ENCODE measurements at regions not wholly inside any gene's neighbourhood (a gene's known extent, or its start where the extent isn't known, plus 50 kb on each side); places are given as distances from the start of the nearest gene placed in this dataset.
"Not testable (repeated sequence)": the region's sequence is repeated elsewhere in the genome, so short reads cannot be mapped to it uniquely, and the experiment has no call there.

DNA sequence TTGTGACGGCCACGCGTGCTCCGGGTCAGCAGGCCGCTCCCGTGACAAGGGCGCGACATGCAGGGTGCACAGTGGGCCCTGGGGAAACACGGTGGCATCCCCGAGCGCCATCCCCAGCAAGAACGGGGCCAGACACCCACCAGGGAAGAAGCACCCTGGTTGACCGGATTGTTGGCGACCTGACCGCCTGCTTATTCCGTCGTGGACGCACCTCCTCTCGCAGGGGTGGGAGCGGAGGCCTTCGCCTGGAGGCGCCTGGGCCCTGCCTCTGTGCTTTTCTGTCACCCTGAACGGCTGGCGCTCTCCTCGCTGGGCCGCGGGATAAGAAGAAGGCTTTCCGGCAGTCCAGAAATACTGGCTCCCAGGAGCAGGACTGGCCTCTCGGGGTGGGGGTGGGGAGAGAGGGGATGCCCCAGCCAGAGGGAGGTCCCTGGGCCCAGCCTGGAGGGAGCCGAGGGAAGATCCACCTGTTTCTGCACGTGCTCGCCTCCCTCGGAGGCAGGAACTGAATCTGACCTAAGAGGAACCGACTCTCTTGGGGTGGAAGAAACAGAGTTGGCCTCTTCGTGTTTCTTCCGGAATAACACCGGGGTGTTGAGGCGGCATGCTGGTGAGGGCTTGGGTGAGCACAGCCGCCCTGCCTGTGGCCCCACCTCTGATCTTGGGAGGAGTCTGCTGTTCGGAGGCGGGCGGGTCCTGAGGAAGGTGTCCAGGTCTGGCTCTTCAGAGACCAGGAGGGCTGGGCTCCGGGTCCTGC lies 4394.2 kb upstream of the TPTE start:
- not testable (repeated sequence) for H3K27me3 ChIP-seq (ENCODE audit: low read length); H3K79me2 ChIP-seq (ENCODE audit: low read length); H4K20me1 ChIP-seq (ENCODE audit: insufficient read depth, low read depth, low read length); H3K4me1 ChIP-seq (ENCODE audit: low read length); H3K9me2 ChIP-seq (replicated peaks; ENCODE audit: insufficient read depth, low read length); H2AFZ ChIP-seq (ENCODE audit: low read length); H3K4me3 ChIP-seq (ENCODE audit: low read length); H3K36me3 ChIP-seq (ENCODE audit: insufficient read depth, low read length); H3K9ac ChIP-seq (ENCODE audit: low read length); DNase-seq; H3K27ac ChIP-seq (ENCODE audit: low read length); H3K4me2 ChIP-seq (ENCODE audit: low read depth, low read length, poor library complexity, severe bottlenecking); H3K9me3 ChIP-seq (ENCODE audit: low read length)

DNA sequence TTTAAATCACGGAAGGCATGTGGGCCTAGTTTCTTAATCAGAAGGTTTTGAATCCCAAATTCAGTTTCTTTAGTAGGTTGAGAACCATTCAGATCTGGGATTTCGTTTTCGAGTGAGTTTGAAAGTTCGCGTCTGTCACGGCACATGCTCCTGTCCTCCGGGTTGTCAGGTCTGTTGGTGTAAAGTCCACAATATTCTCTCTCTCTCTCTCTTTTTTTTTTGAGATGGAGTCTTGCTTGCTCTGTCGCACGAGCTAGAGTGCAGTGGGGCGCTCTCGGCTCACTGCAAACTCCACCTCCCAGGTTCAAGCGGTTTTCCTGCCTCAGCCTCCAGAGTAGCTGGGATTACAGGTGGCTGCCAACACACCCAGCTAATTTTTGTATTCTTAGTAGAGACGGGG lies 4390.6 kb upstream of the TPTE start:
- H3K4me1 ChIP-seq (ENCODE audit: low read length); H3K4me2 ChIP-seq (ENCODE audit: low read depth, low read length, poor library complexity, severe bottlenecking); H2AFZ ChIP-seq (ENCODE audit: low read length); H3K4me3 ChIP-seq (ENCODE audit: low read length); H3K9me3 ChIP-seq (ENCODE audit: low read length); H3K27me3 ChIP-seq (ENCODE audit: low read length); H4K20me1 ChIP-seq (ENCODE audit: insufficient read depth, low read depth, low read length); H3K79me2 ChIP-seq (ENCODE audit: low read length); DNase-seq; H3K9ac ChIP-seq (ENCODE audit: low read length); H3K36me3 ChIP-seq (ENCODE audit: insufficient read depth, low read length); H3K27ac ChIP-seq (ENCODE audit: low read length); H3K9me2 ChIP-seq (replicated peaks; ENCODE audit: insufficient read depth, low read length): not testable (repeated sequence)

DNA sequence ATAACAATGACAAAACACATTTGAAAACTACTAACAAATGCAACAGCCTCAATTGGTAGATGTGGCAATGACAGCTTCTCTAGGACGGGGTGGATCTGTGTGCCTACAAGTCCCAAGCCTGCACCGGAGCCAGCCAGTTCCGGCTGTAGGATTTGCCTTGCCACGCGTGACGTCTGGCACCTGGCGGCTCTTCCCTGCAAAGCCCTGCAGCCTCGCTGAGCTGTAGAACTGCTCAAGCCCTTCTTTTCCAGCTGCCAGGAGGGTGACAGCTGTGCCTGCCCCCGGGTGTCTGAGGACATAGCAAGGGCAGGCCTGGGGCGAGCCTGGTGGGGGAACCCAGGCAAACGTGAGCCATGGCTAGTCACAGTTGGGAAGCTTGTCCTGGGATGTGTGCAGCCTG lies 4388.0 kb upstream of the TPTE start:
- H3K4me2 ChIP-seq (ENCODE audit: low read depth, low read length, poor library complexity, severe bottlenecking); H4K20me1 ChIP-seq (ENCODE audit: insufficient read depth, low read depth, low read length): not testable (repeated sequence)

DNA sequence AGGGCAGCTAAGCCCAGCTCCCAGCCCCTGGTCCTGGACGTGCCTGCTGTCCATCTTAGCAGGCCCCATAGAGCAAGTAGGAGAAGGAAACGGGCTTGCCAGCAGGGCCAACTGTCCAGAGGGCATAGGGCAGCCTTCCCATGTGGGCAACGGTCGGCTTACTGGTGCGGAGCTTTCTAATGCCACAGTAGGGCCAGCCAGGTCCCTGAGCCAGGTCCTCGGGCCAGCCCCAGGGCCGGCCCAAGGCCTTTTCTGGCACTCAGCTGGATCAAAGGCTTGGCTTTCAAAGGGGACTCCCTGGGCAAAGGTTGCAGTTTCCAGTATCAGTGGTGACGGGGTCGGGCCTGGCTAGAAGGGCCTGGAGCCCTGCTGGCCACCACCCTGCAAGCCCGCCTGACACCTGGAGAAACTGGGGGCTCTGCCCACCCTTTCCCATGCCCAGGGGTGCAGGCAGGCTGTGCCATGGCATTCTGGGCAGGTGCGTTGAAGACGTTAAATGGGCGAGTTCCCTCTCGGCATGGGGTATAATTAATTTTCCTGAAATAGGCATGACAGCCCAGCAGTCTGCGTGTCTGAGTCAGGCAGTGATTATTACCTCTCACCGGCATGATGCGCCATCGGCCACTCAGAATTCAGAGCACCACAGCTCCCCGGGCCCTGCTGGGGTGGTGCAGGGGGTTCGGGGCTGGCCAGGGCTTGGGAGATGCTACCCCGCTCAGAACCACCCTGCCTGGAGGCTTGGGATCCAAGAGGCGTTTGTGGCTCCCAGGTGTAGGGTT lies 4387.3 kb upstream of the TPTE start:
- not testable (repeated sequence) for H3K36me3 ChIP-seq (ENCODE audit: insufficient read depth, low read length); H2AFZ ChIP-seq (ENCODE audit: low read length); H4K20me1 ChIP-seq (ENCODE audit: insufficient read depth, low read depth, low read length); H3K27ac ChIP-seq (ENCODE audit: low read length); H3K9me2 ChIP-seq (replicated peaks; ENCODE audit: insufficient read depth, low read length); H3K4me1 ChIP-seq (ENCODE audit: low read length); DNase-seq; H3K79me2 ChIP-seq (ENCODE audit: low read length); H3K9me3 ChIP-seq (ENCODE audit: low read length); H3K27me3 ChIP-seq (ENCODE audit: low read length); H3K4me2 ChIP-seq (ENCODE audit: low read depth, low read length, poor library complexity, severe bottlenecking); H3K4me3 ChIP-seq (ENCODE audit: low read length); H3K9ac ChIP-seq (ENCODE audit: low read length)

More for the DNA sequence above, 4388.0 kb upstream of the TPTE start:
- H3K4me1 ChIP-seq (ENCODE audit: low read length); H3K9me2 ChIP-seq (replicated peaks; ENCODE audit: insufficient read depth, low read length); H3K9me3 ChIP-seq (ENCODE audit: low read length); DNase-seq; H3K79me2 ChIP-seq (ENCODE audit: low read length); H3K9ac ChIP-seq (ENCODE audit: low read length); H3K27ac ChIP-seq (ENCODE audit: low read length); H3K4me3 ChIP-seq (ENCODE audit: low read length); H2AFZ ChIP-seq (ENCODE audit: low read length); H3K27me3 ChIP-seq (ENCODE audit: low read length); H3K36me3 ChIP-seq (ENCODE audit: insufficient read depth, low read length): not testable (repeated sequence)

DNA sequence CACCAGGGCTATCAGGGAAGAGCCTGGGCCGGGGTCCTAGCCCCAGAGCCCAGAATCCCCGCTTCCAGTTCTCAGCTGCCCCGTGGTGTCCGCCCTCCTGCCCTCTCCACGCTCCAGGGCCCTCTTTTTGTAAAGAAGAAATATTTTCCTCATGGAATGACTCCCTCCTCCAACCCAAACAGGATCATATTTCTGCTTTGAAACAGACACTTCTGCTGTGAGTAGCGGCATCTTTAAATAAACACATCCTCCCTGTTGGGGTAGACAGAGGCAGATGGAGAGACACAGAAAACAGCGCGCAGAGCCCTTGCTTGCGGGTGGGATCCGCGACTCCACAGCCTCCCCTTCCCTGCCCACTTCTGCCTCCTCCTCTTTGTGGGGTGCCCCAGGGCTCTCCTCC lies 4384.7 kb upstream of the TPTE start:
- not testable (repeated sequence) for H3K4me3 ChIP-seq (ENCODE audit: low read length); H3K27ac ChIP-seq (ENCODE audit: low read length); H3K27me3 ChIP-seq (ENCODE audit: low read length); H3K9ac ChIP-seq (ENCODE audit: low read length); H3K9me3 ChIP-seq (ENCODE audit: low read length); H3K79me2 ChIP-seq (ENCODE audit: low read length); H3K4me2 ChIP-seq (ENCODE audit: low read depth, low read length, poor library complexity, severe bottlenecking); H4K20me1 ChIP-seq (ENCODE audit: insufficient read depth, low read depth, low read length); H2AFZ ChIP-seq (ENCODE audit: low read length); H3K4me1 ChIP-seq (ENCODE audit: low read length); H3K9me2 ChIP-seq (replicated peaks; ENCODE audit: insufficient read depth, low read length); DNase-seq; H3K36me3 ChIP-seq (ENCODE audit: insufficient read depth, low read length)

DNA sequence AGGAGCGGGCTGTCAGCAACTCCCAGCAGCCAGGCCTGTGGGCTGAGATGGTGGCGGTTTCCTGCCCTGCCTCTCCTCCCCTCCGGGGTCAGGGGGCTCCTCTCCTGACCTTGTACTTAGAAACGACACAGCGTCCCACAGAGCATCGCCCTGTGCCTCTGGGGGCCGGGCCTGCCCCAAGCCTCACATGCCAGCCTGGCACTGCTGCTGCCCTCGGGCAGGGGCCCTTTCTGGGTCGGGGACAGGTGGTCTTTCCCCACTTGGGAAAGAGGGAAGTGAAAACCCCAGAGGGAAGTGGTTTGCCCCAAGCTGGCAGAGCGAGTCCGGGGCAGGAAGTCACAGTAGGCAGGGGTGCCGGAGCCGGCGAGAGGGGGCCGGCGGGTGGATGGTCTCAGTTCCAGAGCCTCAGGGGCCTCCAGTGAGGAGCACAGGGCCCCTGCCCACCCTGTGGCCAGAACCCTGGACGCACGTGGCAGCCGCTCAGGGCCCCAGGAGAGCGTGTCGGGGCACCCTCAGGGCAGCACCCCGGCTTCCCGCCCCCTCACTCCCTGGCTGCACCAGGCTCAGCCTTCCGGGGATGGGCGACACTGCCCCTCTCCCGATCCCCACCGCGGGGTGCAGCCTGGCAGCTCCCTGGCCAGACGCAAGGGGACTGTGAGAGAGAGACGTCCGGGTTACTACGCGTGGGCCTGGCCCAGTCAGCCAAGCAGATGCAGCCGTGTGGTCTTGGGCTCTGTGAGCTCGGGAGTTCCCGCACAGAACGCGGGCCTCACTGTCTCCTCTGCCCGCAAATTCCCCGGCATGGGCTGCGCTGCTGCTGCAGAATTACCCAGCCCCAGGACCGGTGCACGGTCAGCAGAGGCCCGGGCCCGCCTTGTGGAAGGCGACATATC lies 4382.9 kb upstream of the TPTE start:
- not testable (repeated sequence) for DNase-seq; H4K20me1 ChIP-seq (ENCODE audit: insufficient read depth, low read depth, low read length); H3K4me3 ChIP-seq (ENCODE audit: low read length)

DNA sequence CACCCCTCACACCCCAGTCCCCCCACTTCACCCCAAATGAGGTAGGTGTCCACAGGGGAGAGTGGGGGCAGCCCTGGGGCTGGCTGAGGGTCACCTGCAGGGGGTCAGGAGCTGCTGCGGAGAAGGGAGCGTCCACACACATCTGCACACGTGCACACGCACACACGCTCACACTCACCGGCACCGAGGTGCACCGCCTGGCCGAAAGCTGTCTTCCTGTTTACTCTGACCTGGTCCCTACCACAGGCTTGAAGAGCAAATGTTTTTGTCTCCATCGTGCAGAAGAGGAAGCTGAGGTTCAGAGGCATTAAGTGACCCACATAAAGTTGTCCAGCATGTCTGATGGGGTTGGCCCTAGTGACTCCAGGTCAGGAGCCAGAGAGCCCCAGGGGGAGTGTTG lies 4382.1 kb upstream of the TPTE start:
- not testable (repeated sequence) for H3K9me2 ChIP-seq (replicated peaks; ENCODE audit: insufficient read depth, low read length); H3K27ac ChIP-seq (ENCODE audit: low read length); H4K20me1 ChIP-seq (ENCODE audit: insufficient read depth, low read depth, low read length); H3K4me3 ChIP-seq (ENCODE audit: low read length); H3K9me3 ChIP-seq (ENCODE audit: low read length); H3K79me2 ChIP-seq (ENCODE audit: low read length); H3K9ac ChIP-seq (ENCODE audit: low read length); H3K36me3 ChIP-seq (ENCODE audit: insufficient read depth, low read length); DNase-seq; H3K27me3 ChIP-seq (ENCODE audit: low read length); H3K4me2 ChIP-seq (ENCODE audit: low read depth, low read length, poor library complexity, severe bottlenecking); H3K4me1 ChIP-seq (ENCODE audit: low read length); H2AFZ ChIP-seq (ENCODE audit: low read length)

More for the DNA sequence above, 4382.9 kb upstream of the TPTE start:
- not testable (repeated sequence) for H3K27ac ChIP-seq (ENCODE audit: low read length); H3K9me3 ChIP-seq (ENCODE audit: low read length); H3K9ac ChIP-seq (ENCODE audit: low read length); H3K79me2 ChIP-seq (ENCODE audit: low read length); H3K4me1 ChIP-seq (ENCODE audit: low read length); H3K9me2 ChIP-seq (replicated peaks; ENCODE audit: insufficient read depth, low read length); H3K27me3 ChIP-seq (ENCODE audit: low read length); H3K36me3 ChIP-seq (ENCODE audit: insufficient read depth, low read length); H2AFZ ChIP-seq (ENCODE audit: low read length); H3K4me2 ChIP-seq (ENCODE audit: low read depth, low read length, poor library complexity, severe bottlenecking)

DNA sequence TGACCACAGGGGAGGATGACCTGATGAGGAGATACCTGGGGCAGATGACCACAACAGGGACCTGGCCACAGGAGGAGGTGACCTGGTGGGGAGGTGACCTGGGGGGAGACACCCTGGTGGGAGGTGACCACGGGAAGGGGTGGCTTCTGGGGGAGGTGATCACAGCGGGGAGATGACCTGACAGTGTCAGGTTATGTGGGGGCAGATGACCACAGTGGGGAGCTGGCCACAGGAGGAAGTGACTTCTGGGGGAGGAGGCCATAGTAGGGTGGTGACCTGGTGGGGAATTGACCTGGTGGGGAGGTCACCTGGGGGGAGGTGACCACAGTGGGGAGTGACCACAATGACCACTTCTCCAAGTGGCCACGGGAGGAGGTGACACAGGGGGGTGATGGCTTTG lies 4381.5 kb upstream of the TPTE start:
- not testable (repeated sequence) for H3K4me3 ChIP-seq (ENCODE audit: low read length); H3K36me3 ChIP-seq (ENCODE audit: insufficient read depth, low read length); DNase-seq; H3K9me3 ChIP-seq (ENCODE audit: low read length); H3K9me2 ChIP-seq (replicated peaks; ENCODE audit: insufficient read depth, low read length); H3K27me3 ChIP-seq (ENCODE audit: low read length); H4K20me1 ChIP-seq (ENCODE audit: insufficient read depth, low read depth, low read length); H3K4me2 ChIP-seq (ENCODE audit: low read depth, low read length, poor library complexity, severe bottlenecking); H3K79me2 ChIP-seq (ENCODE audit: low read length); H2AFZ ChIP-seq (ENCODE audit: low read length); H3K4me1 ChIP-seq (ENCODE audit: low read length); H3K9ac ChIP-seq (ENCODE audit: low read length); H3K27ac ChIP-seq (ENCODE audit: low read length)
